Stimulated activated CD4-positive, alpha-beta T cell treated with anti-CD3 and anti-CD28 coated beads, Interleukin-12 subunit alpha, Interleukin-12 subunit beta, amount 100 ng/mL, for 48 hours (primary cell): ENCODE measurements at regions not wholly inside any gene's neighbourhood (a gene's known extent, or its start where the extent isn't known, plus 50 kb on each side); places are given as distances from the start of the nearest gene placed in this dataset.

ENCODE experiments used
- DNase-seq, 3 donors: peaks; one replicate each; pipeline ENCODE4 v3.0.0-alpha.2; 2020; ENCODE audit warnings: low read depth in 2 of 3, low spot score in 1 of 3

DNA sequence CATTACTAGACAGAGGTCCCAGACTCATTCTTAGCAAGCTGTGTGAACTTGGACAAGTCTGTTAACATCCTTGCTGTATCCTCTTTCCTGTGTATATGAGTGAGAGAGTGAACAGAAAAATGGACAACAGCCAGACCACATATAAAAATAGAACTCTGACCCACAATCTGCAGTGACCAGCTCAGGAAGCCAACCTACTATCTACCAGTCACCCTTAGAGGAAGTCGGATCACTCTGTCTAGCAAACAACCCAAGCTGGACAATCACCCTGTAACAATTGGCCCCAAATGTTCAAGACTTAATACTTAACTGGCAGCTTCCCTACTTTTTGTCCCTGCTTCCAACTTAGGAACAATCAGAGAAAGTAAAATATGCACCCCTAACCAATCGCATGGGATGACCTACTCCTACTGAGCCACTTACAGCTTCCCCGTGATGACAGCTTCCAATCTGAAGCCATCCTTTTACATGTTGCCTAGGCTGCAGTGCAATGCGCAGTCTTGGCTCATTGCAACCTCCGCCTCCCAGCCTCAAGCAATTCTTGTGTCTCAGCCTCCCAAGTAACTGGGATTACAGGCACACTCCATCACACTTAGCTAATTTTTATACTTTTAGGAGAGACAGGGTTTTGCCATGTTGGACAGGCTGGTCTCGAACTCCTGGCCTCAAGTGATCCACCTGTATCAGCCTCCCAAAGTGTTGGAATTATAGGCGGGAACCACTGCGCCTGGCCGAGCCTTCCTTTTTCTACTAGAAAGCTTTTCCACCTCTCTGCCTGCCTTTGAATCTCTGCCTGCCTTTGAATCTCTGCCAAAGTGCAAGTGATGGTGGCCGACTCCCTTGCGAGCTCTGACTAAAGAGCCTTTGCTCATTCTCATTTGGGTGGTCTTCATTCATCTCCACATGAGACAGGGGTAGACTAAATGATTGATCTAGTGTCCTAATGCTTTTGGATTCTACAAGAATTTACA lies 158.3 kb upstream of the NDUFV2 start:
- no peak for DNase-seq

DNA sequence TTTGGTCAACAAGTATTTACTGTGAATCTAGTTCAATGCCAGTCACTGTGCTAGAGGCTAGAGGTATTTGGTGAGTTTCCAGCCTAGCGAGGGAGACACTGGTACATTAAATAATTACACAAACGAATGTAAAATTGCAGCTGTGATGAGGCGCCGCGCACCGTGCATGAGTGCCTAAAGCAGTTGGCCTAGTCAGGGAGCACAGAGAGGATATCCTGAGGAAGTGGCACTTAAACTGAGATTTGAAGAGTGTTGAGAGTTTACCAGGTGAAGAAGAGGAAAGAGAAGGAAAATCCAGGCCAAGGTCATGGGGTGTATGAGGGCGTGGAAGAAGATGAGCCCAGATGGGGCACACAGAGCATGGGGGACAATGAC lies 157.6 kb upstream of the NDUFV2 start:
- DNase-seq: no peak

DNA sequence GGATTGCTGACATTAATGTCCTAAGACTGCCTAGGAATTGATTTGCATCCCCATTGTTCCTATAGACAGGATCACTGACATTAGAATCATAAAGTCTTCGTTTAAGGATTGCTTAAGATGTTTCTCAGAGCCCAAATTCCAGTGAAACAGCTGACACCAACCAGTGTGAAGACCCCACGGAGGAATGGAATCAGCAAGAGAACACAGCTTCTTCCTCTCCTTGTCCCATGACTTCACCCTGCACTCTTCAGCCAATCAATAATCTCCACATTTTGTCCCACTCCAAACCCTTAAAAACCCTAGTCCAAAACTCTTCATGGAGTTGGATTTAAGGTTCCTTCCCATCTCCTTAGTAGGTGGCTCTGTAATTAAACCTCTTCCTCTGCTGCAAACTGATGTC lies 157.0 kb upstream of the NDUFV2 start:
- DNase-seq: no peak

DNA sequence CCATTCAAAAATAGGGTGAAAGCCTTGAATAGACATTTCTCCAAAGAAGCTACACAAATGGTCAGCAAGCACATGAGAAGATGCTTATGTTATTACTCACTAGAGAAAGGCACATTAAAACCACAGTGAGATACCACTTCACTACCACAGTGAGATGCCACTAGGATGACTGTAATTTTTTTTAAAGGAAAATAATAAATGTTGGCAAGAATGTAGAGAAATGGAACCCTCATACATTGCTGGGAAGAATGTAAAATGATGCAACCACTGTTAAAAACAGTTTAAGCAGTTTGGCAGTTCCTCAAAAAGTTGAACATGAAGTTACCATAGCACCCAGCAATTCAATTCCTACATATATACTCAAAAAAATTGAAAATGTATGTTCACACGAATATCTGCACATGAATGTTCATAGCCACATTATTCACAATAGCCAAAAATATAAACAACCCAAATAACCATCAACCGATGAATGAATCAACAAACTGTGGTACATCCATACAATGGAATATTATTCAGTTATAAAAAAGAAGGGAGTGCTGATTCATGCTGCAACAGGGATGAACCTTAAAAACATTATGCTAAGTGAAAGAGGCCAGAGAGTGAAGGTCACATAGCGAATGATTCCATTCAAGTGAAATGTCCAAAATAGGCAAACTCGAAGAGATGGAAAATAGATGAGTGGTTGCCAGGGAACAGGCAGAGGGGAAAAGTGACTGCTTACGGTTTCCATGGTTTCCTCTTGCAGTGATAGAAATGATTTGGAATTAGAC lies 156.2 kb upstream of the NDUFV2 start:
- DNase-seq: no peak

DNA sequence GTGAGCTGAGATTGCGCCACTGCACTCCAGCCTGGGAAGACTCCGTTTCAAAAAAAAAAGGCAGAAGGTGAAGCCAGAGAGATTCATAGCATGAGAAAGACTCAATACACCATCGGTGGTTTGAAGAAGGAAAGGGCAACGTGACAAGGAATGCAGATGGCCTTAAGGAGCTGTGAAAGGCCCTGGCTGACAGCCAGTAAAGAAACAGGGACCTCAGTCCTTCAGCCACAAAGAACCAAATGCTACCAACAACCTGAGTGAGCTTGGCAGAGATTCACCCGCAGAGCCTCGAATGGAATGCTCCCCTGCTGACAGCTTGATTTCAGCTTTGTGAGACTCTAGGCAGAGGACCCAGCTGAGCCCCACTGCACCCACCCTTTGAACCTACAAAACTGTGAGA lies 154.9 kb upstream of the NDUFV2 start:
- no peak for DNase-seq

- no peak for DNase-seq
Observed at GRCh38 chr18:8948011-8948410, 154.5 kb upstream of the NDUFV2 start.

- DNase-seq: no peak
Observed at GRCh38 chr18:8948471-8949149, 153.9 kb upstream of the NDUFV2 start.

DNA sequence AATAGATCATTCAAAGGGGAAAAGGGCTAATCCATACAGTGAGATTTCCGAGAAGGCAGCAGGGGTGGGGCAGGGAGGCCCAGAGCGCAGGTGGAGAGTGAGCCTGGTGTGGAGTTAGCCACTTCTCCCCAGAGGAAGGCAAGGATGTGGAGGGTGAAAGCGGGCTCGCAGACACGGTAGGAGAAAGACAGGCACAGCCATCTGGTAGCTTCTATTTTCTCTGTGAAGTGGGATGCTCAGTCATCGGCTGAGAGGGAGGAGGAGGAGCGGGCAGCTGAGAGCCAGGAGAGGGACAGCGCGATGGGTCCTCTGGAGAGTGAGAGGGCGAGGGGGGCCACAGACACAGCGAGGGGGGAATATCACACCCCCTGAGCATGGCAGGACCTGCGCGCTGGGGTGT lies 153.3 kb upstream of the NDUFV2 start:
- no peak for DNase-seq

DNA sequence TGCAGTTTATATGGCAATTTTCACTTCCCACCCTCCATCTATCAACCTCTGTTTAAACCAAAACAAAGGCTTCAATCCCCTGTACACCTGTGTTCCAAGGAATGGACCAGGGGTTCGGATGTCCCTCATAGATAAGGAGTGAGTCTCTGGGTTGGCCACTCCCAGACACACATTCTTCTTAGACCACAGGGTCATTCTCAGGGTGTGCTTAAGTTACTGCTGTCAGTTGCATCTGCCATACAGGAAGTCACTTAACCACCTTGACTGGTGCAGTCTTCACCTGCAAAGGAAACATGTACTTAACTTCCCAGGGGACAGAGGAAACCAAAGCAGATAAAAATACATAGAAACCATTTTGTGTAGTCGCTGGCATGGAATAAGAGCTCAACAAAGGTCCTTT lies 151.0 kb upstream of the NDUFV2 start:
- DNase-seq: no peak

GRCh38 chr18:8952174-8952573 lies 150.3 kb upstream of the NDUFV2 start:
- DNase-seq: no peak

GRCh38 chr18:8952769-8953760 lies 149.4 kb upstream of the NDUFV2 start:
- no peak for DNase-seq

GRCh38 chr18:8957731-8958130 lies 144.8 kb upstream of the NDUFV2 start:
- DNase-seq: no peak

- DNase-seq: no peak
Observed at GRCh38 chr18:8958660-8959059, 143.8 kb upstream of the NDUFV2 start.

GRCh38 chr18:8959551-8960135 lies 142.9 kb upstream of the NDUFV2 start:
- no peak for DNase-seq

DNA sequence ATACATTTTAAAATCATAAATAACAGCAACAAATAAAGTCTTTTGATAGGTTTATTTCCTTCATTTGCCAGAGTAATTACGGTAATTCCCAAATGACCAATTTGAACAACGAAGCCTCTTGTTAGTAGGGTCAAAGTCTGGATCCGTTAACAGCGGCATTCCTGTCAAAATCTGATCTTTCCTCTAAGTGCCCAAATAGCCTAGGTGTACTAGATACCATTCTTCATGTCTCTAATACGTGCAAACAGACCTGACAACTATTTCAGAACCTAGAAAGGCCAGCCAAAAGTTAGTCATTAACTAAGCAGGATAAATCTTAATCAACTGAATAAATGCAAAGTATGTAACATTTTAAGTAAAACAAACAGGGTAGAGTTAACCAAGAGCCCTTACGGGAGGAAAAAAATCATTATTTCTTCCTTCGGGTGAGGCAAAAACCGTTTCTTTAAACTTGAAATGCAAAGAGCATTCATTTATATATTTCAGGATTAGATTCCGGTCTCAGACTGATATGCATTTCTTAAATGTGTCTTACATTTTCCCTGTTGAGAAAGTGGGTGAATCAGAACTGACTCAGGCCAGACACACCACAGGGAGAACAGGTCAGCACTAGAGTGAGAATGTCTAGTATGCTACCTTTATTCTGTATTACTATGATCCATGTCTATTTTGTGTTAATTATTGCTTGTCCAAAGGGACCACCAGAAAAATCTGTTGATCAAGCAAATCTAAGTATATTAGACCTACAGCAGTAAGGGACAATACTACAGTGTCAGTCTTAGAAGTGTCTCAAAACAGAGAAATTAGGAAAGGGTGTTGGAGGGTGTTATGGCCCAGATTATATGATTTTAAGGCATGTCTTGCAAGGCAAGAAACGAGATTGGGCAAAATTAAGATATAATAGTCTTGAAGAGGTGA lies 141.5 kb upstream of the NDUFV2 start:
- no peak for DNase-seq

GRCh38 chr18:8962192-8962779 lies 140.2 kb upstream of the NDUFV2 start:
- no peak for DNase-seq

GRCh38 chr18:8962855-8963635 lies 139.5 kb upstream of the NDUFV2 start:
- DNase-seq: no peak

- no peak for DNase-seq
Observed at GRCh38 chr18:8963876-8964275, 138.6 kb upstream of the NDUFV2 start.
